HG02938 (cell line): ENCODE measurements at regions not wholly inside any gene's neighbourhood (a gene's known extent, or its start where the extent isn't known, plus 50 kb on each side); places are given as distances from the start of the nearest gene placed in this dataset.

ENCODE experiments used
- ATAC-seq: cut with Tn5 transposase; IDR thresholded peaks from one replicate; pipeline ENCODE4 v1.9.1; 2021; ENCODE audit warnings: mild to moderate bottlenecking, moderate library complexity; ENCODE audit not compliant: unreplicated experiment

DNA sequence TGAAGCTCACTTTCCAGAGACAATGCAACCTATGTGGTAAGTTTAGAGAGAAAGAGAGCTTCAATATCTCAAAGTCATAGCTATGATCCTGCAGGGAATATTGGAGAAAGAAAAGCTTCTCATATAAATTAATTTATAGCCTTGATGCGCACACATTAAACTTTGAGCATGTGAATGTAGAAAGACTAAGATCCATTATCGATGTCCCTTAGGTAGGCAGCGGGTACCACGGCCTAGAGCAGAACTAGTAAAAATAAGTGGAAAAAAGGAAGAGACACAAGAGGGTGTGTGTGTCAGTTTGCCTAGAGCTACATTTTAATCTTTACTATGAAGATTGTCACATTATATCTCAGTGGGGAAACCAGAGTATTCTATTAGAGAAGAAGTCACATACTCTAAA, 685.6 kb downstream of the AMY1C start:
- no peak for ATAC-seq

DNA sequence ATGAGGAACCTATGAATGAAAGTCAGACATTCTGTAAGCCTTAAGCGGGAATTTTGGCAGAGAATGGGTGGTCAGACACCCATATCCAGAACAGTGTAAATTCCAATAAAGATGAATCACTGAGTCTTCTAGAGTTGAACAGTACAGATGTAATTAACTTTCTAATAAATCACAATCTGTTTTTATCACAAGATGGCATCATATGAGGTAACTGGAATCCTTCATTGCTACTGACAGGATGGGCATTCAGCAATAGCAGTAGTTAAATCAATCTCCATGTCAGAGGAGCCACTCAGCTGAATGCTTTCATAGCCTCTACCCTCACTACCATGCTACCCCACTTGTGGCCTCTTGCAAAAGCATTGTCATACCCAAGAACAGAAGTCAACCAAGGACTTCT, 690.3 kb downstream of the AMY1C start:
- no peak for ATAC-seq

DNA sequence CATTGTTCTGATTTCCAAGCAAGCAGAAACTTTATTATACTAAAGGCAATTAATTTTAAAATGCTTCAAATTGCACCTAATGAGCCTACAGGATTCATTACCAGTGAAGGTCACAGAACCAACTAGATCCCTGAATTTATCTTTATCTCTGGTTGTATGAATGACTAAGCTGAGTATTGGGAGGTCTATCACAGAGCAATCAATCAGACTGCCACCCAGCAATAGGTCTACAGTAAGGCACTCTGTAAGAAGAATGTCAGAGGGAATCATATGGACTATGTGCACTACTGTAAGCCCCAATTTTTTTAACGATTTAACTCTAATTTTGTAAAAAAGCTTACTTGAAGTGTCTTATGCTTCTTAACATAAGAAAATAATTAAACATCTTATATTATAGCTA, 707.0 kb downstream of the AMY1C start:
- ATAC-seq, result no peak

GRCh38 chr1:104459886-104460285, 710.2 kb downstream of the AMY1C start:
- ATAC-seq, result no peak

- no peak for ATAC-seq
Measured at GRCh38 chr1:104460880-104461279, 711.2 kb downstream of the AMY1C start.

- ATAC-seq, result no peak
Measured at GRCh38 chr1:104463126-104463697, 713.5 kb downstream of the AMY1C start.

DNA sequence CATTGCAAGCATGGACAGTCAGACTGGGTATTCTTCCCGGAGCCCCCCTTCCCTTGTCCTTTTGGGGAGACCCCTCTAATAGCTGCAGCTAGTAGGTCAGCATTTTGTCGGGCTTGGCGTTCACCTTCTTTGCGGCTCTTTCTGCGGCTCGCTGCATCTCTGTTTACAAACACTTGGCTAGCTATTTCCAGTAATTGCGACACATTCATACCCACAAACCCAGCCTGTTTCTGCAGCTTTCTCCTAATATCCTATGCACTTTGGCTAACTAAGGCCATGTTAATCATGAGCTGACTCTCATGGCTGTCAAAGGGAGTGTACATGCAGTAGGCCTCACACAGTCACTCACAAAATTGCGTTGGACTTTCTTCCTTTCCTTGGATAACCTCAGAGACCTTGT, 716.4 kb downstream of the AMY1C start:
- ATAC-seq, result no peak

DNA sequence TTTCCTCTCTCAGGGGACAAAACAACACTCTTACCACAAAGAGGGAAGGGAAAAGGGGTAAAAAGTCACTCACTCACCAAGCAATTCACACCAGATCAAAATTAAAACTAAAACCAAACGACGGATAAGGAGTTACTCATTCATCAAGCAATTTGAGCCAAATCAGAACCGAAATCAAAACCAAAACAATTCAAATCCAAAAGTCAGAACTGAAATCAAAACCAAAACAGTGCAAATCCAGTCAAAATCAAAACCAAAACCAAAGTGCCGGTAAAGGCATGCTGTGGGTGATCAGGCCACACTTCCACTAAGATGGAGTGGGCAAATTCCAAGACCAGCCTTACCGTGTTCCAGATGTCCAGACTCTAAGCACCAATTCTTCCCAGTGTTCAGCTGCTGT, 717.9 kb downstream of the AMY1C start:
- ATAC-seq, result peak; percentile 75

- ATAC-seq, result peak; percentile 52
Measured at GRCh38 chr1:104468282-104468681, 718.6 kb downstream of the AMY1C start.

DNA sequence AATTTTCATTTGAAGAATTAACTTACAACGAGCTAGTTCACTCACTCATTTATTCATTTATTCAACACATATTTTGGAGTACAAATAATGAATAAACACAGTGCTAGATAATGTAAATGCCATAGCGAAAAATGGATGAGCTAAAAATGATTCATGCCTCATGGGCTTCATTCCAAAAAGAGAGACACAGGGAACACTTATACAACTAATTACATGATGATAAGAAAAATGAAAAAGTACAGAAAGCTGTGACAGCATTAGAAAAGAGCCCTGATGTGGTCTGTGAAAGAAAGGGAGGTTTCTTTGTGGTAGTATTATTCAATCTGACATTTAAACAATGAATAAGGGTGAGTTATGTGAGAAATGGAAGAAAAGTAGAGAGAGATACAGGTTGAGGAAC, 726.4 kb downstream of the AMY1C start:
- ATAC-seq, result no peak

DNA sequence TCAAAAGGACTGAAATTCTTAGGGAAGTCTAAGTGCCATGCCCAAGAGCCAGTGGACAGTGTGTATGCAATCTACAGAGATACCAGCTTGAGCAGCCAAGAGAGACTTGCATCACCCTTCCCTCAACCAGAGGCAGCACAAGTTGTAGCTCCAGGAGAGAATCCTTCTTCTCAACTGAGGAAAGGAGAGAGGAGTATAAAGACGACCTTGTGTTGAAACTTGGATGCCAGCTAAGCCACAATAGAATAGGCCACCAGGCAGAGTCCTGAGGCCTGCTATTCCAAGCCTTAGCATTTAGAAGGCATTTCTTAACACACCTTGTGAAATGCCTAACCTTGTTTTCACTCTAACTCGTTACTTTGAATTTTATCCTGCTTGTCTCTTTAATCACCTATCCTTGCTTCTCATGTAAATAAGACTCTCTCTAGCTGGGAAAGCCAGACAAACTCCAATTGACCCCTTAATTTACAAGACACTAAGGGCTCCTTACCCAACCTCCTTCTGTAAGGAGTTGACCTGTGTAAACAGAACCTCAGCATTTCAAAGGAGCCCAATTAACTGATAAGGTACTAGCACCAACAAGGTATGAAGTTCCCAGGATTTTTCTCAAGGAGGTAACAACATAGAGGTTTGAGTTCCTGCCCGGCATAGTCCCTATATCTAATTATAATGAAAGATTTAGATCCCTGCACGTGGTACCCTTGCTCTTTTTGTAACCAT, 738.8 kb downstream of the AMY1C start:
- ATAC-seq, result no peak

GRCh38 chr1:104526158-104526795, 776.6 kb downstream of the AMY1C start:
- no peak for ATAC-seq

GRCh38 chr1:104531990-104532389, 782.3 kb downstream of the AMY1C start:
- ATAC-seq, result no peak

DNA sequence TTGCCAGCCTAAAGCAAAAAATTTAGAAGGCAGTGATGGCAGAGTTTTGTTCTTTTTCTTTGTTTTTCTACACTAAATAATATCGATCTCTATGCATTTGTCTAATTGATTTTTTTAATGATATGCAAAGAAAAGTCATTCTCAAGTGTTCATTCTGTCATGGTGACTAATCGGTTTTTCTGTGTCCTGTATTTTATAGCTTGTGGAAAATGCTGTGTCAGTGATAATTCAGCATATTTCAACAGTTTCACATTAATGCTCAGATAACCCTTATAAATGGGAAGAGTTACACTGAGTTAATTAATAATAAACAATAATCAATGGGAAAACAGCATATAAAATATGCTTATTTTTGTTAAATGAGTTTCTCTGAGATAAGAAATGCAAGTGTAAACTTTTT, 824.9 kb downstream of the AMY1C start:
- ATAC-seq, result no peak

GRCh38 chr1:104592926-104593325, 843.2 kb downstream of the AMY1C start:
- ATAC-seq, result peak; percentile 58

GRCh38 chr1:104593413-104594187, 843.9 kb downstream of the AMY1C start:
- ATAC-seq, result peak; percentile 46

DNA sequence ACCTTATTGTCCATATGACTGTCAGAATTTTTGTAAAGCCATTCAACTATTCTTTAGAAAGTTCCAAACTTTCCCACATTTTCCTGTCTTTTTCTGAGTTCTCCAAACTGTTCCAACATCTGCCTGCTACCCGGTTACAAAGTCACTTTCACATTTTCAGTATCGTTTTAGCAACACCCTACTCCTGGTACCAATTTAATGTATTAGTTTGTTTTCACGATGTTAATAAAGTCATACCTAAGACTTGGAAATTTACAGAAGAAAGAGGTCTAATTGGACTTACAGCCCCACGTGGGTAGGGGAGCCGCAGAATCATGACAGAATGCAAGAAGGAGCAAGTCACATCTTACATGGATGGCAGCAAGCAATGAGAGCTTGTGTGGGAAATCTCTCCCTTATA, 867.8 kb downstream of the AMY1C start:
- no peak for ATAC-seq

DNA sequence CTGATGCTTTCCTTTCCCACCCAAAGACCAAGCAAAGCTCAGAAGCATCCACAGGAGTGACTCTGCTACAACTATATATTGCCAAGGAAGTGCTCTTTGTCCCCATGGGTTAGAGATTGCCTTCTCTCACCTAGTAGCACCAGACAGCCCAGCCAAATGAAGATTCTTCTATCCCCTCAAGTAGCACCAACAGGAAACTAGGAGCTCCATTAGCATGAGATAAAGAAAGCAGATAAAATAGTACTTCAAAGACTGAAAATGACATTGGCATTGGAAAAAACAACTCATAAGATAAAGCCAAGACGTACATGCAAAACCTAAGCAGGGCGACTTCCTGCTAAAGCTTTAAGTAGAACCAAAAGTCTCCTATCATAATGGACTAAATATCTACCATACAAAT, 871.5 kb downstream of the AMY1C start:
- ATAC-seq, result no peak

GRCh38 chr1:104624538-104624937, 874.8 kb downstream of the AMY1C start:
- ATAC-seq, result no peak

- no peak for ATAC-seq
Measured at GRCh38 chr1:104629589-104629988, 879.9 kb downstream of the AMY1C start.

- ATAC-seq, result no peak
Measured at GRCh38 chr1:104630567-104631149, 881.0 kb downstream of the AMY1C start.
